ENCODE measurements at regions not wholly inside any gene's neighbourhood (a gene's known extent, or its start where the extent isn't known, plus 50 kb on each side); places are given as distances from the start of the nearest gene placed in this dataset.

DNA sequence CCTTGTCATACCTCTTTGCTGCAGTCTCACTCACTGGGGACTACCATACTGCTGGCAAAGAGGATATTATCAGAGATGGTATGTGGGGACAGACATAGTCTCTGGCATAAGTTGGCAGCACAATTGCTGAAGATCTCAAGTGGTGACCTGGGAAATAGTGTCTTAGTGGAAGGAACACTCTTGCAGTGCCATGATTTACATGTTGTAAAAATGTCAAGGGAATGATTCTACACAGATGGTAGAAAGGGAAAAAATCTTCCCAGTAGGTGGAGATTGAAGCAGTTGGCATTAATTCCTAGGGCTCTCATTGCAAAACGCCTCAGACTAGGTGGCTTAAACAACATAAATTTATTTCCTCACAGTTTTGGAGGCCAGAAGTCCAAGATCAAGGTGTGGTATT is 662.2 kb downstream of the DHX35 start:
- TF ChIP-seq CTCF (tag by site-specific recombination; IDR thresholded peaks at IDR 0.05) (no peak), ZNF324 (tag by site-specific recombination; IDR thresholded peaks at IDR 0.05) (no peak), ZNF747 (tag by site-specific recombination; IDR thresholded peaks at IDR 0.05) (no peak), ZNF274 (IDR thresholded peaks at IDR 0.05; ENCODE audit: low read length) (no peak), ZNF274 (tag by site-specific recombination; IDR thresholded peaks at IDR 0.05; ENCODE audit: borderline replicate concordance) (no peak), ZNF138 (tag by site-specific recombination; IDR thresholded peaks at IDR 0.05; ENCODE audit: borderline replicate concordance) (no peak), ZNF426 (tag by site-specific recombination; IDR thresholded peaks at IDR 0.05) (no peak), OVOL3 (tag by site-specific recombination; IDR thresholded peaks at IDR 0.05) (no peak)
- TF ChIP-seq, protein P1, sequence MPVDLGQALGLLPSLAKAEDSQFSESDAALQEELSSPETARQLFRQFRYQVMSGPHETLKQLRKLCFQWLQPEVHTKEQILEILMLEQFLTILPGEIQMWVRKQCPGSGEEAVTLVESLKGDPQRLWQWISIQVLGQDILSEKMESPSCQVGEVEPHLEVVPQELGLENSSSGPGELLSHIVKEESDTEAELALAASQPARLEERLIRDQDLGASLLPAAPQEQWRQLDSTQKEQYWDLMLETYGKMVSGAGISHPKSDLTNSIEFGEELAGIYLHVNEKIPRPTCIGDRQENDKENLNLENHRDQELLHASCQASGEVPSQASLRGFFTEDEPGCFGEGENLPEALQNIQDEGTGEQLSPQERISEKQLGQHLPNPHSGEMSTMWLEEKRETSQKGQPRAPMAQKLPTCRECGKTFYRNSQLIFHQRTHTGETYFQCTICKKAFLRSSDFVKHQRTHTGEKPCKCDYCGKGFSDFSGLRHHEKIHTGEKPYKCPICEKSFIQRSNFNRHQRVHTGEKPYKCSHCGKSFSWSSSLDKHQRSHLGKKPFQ (tag by site-specific recombination; IDR thresholded peaks at IDR 0.05), result no peak
- TF ChIP-seq, protein P2, sequence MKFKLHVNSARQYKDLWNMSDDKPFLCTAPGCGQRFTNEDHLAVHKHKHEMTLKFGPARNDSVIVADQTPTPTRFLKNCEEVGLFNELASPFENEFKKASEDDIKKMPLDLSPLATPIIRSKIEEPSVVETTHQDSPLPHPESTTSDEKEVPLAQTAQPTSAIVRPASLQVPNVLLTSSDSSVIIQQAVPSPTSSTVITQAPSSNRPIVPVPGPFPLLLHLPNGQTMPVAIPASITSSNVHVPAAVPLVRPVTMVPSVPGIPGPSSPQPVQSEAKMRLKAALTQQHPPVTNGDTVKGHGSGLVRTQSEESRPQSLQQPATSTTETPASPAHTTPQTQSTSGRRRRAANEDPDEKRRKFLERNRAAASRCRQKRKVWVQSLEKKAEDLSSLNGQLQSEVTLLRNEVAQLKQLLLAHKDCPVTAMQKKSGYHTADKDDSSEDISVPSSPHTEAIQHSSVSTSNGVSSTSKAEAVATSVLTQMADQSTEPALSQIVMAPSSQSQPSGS (tag by site-specific recombination; IDR thresholded peaks at IDR 0.05; ENCODE audit: low read depth), result no peak
- TF ChIP-seq, protein P3, sequence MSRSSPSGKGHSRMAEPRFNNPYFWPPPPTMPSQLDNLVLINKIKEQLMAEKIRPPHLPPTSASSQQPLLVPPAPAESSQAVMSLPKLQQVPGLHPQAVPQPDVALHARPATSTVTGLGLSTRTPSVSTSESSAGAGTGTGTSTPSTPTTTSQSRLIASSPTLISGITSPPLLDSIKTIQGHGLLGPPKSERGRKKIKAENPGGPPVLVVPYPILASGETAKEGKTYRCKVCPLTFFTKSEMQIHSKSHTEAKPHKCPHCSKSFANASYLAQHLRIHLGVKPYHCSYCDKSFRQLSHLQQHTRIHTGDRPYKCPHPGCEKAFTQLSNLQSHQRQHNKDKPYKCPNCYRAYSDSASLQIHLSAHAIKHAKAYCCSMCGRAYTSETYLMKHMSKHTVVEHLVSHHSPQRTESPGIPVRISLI (tag by site-specific recombination; IDR thresholded peaks at IDR 0.05), result no peak
- TF ChIP-seq, protein P4, sequence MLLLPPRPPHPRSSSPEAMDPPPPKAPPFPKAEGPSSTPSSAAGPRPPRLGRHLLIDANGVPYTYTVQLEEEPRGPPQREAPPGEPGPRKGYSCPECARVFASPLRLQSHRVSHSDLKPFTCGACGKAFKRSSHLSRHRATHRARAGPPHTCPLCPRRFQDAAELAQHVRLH (tag by site-specific recombination; IDR thresholded peaks at IDR 0.05), result no peak

Measured in HEK293 (cell line).